Germinal center (tissue), 1 donor: ENCODE measurements at regions not wholly inside any gene's neighbourhood (a gene's known extent, or its start where the extent isn't known, plus 50 kb on each side); places are given as distances from the start of the nearest gene placed in this dataset.
"Not testable (repeated sequence)": the region's sequence is repeated elsewhere in the genome, so short reads cannot be mapped to it uniquely, and the experiment has no call there.

ENCODE experiments used
- DNase-seq: peaks from one replicate; pipeline ENCODE4 v3.0.0; 2012; ENCODE audit warnings: mixed read lengths, low spot score

GRCh38 chr3:68676136-68676535 lies 256.2 kb downstream of the TAFA4 start:
- DNase-seq, result no peak

GRCh38 chr3:68667346-68667745 lies 265.0 kb downstream of the TAFA4 start:
- DNase-seq, result no peak

- no peak for DNase-seq
Observed at GRCh38 chr3:68666429-68667136, 265.8 kb downstream of the TAFA4 start.

DNA sequence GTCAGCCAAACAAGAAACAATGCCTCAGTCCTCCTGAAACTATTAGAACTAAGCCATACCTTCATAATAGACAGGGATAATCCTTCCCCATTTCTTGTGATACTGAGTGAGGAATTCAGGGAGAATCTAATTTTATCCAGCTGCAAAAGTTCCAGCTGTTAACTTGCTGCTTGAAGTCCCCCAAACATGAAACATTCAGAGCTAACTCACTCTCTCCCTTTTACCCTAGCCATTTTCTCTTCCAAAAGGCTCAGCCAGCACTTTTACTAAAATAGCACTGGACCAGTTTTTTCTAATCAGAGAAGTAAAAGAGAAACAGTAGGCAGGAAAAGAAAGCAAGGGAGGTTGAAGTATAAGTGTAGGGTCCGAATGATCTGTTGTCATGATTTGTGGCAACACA lies 268.1 kb downstream of the TAFA4 start:
- DNase-seq, result no peak

GRCh38 chr3:68662176-68662575 lies 270.2 kb downstream of the TAFA4 start:
- DNase-seq, result no peak

DNA sequence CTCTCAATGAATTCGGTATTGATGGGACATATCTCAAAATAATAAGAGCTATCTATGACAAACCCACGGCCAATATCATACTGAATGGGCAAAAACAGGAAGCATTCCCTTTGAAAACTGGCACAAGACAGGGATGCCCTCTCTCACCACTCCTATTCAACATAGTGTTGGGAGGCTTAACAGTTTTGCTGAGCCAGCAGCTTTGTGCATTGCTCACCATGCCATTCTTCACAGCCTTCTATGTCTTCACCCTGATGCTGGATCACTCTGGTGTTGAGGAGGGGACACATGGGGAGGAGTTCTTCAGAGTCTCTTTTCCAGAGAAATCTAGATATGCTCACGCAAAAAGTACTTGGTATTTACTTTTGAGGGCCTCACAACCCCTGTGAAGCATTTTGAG lies 281.7 kb downstream of the TAFA4 start:
- DNase-seq, result not testable (repeated sequence)

- DNase-seq, result no peak
Observed at GRCh38 chr3:68648494-68648893, 283.9 kb downstream of the TAFA4 start.

GRCh38 chr3:68631850-68632545 lies 300.3 kb downstream of the TAFA4 start:
- DNase-seq, result no peak

DNA sequence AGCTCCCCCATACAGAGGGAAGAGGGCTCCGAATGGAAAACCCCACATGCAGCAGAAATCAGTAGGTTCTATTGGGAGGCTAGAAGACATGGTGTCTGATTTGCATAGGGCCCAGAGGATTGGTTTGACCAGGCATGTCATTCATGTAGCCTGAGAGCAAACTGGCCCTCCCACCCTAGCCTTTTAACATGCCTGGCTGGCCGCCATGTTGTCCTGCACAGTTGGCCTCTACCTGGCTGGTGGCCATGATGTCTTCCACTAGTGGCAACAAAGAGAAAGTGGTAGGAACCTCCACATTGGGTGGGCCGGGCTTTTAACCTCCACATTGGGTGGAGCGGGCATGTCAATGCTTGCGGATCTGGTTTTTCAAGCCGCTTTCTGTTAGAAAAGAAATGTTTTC lies 312.1 kb downstream of the TAFA4 start:
- no peak for DNase-seq

DNA sequence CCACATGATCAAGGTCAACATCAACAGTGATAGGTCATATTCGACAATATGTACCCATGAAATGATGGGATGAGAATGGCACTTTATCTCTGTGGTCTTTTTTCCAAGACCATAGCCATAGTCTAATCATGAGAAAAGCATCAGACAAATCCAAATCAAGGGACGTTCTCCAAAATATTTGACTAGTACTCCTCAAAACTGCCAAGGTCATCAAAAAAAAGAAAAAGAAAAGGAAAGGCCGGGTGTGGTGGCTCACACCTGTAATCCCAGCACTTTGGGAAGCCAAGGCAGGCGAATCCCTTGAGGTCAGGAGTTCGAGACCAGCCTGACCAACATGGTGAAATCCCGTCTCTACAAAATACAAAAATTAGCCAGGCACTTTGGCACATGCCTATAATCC lies 318.3 kb downstream of the TAFA4 start:
- DNase-seq, result no peak

DNA sequence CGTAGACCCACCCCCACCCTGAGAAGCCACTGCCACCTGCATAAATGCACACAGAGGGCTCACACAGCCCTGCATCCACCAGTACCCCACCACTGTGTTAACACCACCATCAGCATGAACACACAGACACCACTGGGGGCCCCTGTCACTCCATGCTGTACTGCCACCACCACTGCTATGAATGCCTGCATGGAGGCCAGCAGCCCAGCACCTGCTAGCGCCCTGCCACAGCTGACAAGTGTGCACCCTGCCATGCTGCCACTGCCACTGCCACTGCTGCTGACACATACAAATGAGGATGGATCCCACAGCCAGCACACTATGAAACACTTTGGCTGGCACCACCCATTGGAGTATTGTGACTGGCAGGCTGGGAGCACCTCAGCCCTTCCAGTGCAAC lies 361.0 kb downstream of the TAFA4 start:
- no peak for DNase-seq

GRCh38 chr3:68560728-68561127 lies 371.6 kb downstream of the TAFA4 start:
- DNase-seq, result no peak

GRCh38 chr3:68535782-68536181 lies 396.6 kb downstream of the TAFA4 start:
- DNase-seq, result no peak

- DNase-seq, result no peak
Observed at GRCh38 chr3:68523330-68523729, 409.0 kb downstream of the TAFA4 start.

DNA sequence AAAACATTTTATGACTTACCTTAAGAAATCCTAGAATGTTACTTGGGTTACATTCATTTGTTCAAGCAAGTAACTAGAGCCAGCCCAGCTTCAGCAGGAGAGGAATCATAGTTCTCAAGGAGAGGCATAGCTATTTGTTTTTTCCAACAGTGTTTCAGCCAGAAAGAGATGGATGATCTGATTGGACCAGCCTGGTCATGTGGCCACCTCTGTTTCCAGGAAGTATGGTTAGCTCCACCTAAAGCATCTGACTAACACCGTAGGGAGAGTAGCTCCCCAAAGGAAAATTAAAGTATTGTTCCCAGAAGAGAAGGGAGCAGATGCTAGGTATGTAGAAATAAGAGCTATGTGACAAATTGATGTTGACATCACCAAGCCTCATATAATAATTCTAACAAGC lies 417.1 kb downstream of the TAFA4 start:
- DNase-seq, result no peak

DNA sequence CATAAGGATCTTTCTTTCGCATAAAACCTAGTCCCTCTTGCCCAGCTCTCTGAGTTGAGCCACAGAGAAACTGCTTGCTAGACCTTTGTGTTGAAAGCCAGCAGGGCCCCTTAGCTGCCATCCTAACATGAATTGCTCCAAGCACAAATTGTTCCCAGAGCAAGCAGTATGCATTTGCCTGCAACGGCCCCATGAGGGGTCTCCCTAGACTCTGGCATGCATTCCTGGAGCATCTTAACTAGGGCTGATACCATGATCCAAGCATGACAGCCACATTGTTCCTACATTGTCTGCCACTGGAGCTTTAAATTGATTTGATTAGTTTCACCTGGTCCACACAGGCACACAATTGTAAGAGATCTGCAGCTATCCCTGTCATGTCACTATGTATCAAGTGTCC lies 428.1 kb downstream of the TAFA4 start:
- no peak for DNase-seq

DNA sequence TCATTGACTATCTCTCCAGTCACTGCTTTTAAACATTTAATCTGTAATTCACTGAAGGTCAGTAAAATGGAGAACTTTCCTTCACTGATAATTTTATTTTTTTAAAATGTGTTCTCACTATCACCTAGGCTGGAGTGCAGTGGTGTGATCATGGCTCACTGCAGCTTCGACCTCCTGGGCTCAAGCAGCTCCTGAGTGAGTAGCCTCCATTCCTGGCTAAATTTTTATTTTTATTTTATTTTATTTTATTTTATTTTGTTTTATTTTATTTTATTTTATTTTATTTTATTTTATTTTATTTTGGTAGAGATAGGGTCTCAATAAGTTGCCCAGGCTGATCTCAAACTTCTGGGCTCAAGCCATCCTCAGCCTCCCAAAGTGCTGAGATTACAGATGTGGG lies 446.5 kb downstream of the TAFA4 start:
- not testable (repeated sequence) for DNase-seq

DNA sequence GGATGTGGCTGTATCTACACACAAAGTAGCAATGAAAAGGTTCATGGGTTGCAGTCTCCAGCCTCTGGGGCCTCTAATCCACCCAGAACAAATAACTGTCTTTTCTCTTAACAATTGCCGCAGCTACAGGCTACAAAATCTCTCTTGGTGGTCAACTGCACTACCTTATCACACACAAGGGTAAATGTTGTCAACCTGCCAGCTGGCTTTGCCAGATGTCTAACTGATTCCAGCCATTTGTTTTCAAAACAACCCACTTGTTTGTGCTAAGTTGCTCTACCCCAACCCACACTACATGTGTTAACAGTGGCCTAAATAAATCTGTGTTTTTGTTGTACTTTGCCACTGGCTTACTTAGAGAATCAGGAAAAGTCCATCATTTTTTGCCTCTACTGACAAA lies 447.3 kb downstream of the TAFA4 start:
- no peak for DNase-seq

DNA sequence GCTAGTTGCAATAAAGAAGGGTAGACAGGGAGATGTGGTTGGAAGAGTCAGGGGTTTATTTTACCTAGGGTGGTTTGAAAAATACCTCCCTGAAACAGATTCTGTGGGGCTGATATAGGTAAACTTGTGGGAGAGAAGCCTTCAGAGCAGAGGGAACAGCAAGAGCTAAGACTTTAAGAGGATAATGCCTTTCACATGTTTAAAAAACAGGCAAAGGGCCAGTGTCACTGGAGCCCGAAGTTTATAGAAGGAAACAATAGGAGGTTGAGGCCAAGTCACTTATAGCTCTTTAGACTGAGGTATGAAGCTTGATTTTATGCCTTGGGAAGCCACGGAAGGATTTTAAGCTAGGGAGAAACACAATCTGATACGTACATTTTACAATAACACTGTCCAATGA lies 448.7 kb downstream of the TAFA4 start:
- DNase-seq, result no peak

- DNase-seq, result no peak
Observed at GRCh38 chr3:68483041-68483440, 449.3 kb downstream of the TAFA4 start.

GRCh38 chr3:68482565-68482964 lies 449.8 kb downstream of the TAFA4 start:
- no peak for DNase-seq

- DNase-seq, result no peak
Observed at GRCh38 chr3:68479779-68480178, 452.6 kb downstream of the TAFA4 start.

DNA sequence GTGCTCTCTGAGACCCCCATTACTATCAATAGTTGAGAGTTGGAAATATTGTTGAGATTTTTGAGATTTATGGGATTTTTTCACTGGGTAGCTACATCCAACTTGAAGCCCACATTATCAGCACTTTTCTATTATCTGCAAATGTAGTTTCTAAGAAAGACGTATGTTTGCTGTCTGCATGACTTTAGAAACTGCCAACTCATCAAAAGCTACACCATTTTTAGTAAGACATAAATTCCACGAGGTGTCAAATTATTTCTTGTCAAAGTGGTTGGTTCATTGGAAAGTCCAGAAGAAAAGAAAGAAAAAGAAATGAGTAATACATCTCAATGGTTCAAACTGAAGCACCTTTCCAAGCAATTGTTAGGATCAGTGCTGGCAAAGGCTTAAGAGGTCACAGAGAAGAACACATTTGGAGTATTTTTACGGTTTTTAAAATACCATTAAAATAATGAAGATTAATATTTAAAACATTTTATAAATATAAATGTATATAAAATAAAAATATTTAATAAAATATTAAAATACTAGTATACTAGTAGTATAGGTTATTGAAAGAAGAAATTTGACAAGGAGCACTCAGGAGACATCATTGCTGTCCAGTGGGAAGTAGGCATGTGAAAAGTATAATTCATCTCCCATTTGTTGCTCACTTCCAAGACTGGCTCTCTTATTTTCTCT lies 463.5 kb downstream of the TAFA4 start:
- DNase-seq, result no peak
